Right lobe of liver (tissue), 4 donors: ENCODE measurements at regions not wholly inside any gene's neighbourhood (a gene's known extent, or its start where the extent isn't known, plus 50 kb on each side); places are given as distances from the start of the nearest gene placed in this dataset.
"Not testable (repeated sequence)": the region's sequence is repeated elsewhere in the genome, so short reads cannot be mapped to it uniquely, and the experiment has no call there.

Experiments used
- CTCF ChIP-seq, 4 donors: fragments of 200-600 bp in 3 of 4; fragments of 450-650 bp in 1 of 4; IDR thresholded peaks; one replicate each; pipeline versions ENCODE4 v1.5.1 to v1.8.0; 2016 to 2022; ENCODE audit warnings: antibody characterized with exemption in 4 of 4, mild to moderate bottlenecking in 2 of 4
- POLR2A ChIP-seq: fragments of 450-650 bp; IDR thresholded peaks from one replicate; pipeline ENCODE4 v1.6.1; 2017; ENCODE audit warnings: antibody characterized with exemption, mild to moderate bottlenecking
- donor health status: DM: no; HTN: no; CAD: no.
- donor health status: DM: no; HTN: no; CAD: no.
- donor health status: DM: no; HTN: yes; CAD: no.

DNA sequence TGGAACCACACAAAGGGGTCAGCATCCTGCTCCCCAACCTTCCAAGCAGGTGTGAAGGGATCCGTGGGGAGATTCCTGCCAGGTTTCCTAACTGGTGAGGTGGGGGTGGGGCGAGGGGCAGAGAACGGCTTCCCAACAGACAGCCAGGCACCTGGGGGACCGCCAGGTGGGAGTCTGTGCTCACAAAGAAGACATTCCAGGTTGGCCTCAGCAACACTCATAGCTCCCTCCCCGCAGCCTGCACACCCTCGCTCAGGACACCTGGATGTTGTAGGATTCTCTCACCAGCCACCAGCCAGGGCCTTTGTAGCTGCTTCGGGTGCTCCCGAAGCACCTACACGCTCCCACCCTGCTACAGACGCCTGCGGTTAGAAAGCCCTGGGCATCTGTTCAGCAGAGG, 184.8 kb upstream of the FAM240B start:
- not testable (repeated sequence) for TF ChIP-seq POLR2A; CTCF (IDR thresholded peaks at IDR 0.05)
